ENCODE measurements at regions not wholly inside any gene's neighbourhood (a gene's known extent, or its start where the extent isn't known, plus 50 kb on each side); places are given as distances from the start of the nearest gene placed in this dataset.
A peak's percentile ranks its signal among the peaks of the same experiment; 100 is the strongest.
"Not testable (repeated sequence)": the region's sequence is repeated elsewhere in the genome, so short reads cannot be mapped to it uniquely, and the experiment has no call there.

- Histone ChIP-seq H3K27ac (no peak overlapping the region), H3K9me3 (no peaks in the 10 kb centered on the region), H3K27me3 (no peaks in the 10 kb centered on the region), H3K4me1 (no peaks in the 10 kb centered on the region), H3K4me3 (no peak overlapping the region), H3K36me3 (no peaks in the 10 kb centered on the region)
- 78 to 87% methylated on average over 4 of the region's 4 CpGs for whole genome bisulfite sequencing, 2 donors
- no peak for DNase-seq (ENCODE audit: low spot score in 2 of 2)
- TF ChIP-seq POLR2A (IDR thresholded peaks at IDR 0.05), result no peak
- TF ChIP-seq, protein P1, sequence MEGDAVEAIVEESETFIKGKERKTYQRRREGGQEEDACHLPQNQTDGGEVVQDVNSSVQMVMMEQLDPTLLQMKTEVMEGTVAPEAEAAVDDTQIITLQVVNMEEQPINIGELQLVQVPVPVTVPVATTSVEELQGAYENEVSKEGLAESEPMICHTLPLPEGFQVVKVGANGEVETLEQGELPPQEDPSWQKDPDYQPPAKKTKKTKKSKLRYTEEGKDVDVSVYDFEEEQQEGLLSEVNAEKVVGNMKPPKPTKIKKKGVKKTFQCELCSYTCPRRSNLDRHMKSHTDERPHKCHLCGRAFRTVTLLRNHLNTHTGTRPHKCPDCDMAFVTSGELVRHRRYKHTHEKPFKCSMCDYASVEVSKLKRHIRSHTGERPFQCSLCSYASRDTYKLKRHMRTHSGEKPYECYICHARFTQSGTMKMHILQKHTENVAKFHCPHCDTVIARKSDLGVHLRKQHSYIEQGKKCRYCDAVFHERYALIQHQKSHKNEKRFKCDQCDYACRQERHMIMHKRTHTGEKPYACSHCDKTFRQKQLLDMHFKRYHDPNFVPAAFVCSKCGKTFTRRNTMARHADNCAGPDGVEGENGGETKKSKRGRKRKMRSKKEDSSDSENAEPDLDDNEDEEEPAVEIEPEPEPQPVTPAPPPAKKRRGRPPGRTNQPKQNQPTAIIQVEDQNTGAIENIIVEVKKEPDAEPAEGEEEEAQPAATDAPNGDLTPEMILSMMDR (IDR thresholded peaks at IDR 0.05), result no peak
- TF ChIP-seq EP300 (IDR thresholded peaks at IDR 0.05), result no peak
Measured at GRCh38 chr11:87810486-87810885, 364.8 kb downstream of the RAB38 start.

DNA sequence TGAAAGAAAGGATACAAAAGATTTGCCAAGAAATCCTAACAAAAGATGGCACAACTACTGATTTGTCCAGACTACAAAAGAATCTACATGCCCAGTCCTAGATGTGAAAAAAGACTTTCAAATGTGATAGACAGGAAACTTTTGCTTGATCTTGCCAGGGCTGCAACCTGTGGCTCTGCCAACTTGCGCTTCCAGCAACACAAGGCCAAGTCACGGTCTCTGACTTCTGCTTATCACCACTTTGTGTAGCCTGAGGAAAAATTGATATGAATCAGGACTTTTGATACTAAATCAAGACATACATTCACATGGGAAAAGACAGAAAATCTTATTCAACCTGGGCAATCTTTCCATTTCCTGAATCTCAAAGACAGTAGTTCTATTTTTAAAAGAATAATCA lies 366.0 kb downstream of the RAB38 start:
- no peaks in the 10 kb centered on the region for H3K36me3 ChIP-seq

DNA sequence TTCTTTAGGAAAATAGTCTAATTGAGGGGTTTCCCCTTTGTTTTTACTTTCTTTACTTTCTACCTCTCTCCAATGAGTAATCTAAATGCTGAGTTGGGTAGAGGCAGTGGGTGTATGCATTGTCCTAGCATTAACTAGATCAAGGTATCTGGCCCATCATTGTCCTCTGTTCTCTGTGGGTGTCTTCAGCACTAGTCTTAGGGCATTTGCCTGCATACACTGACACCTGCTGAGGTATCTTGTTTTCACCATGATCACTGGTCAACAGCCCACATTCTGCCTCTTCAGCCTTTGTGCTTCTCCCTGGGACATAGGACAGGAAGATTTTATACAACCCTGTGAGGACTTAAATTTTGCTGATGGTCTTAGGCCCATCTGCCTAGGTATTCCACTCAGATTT lies 371.1 kb downstream of the RAB38 start:
- H3K4me3 ChIP-seq, result no peak overlapping the region
- no peaks in the 10 kb centered on the region for H3K36me3 ChIP-seq
- H3K27me3 ChIP-seq, result no peaks in the 10 kb centered on the region
- TF ChIP-seq POLR2A (IDR thresholded peaks at IDR 0.05), result no peak
- TF ChIP-seq EP300 (IDR thresholded peaks at IDR 0.05), result no peak
- TF ChIP-seq, protein P1 (IDR thresholded peaks at IDR 0.05), result no peak
- no peaks in the 10 kb centered on the region for H3K4me1 ChIP-seq
- H3K9me3 ChIP-seq, result no peaks in the 10 kb centered on the region
- H3K27ac ChIP-seq, result no peak overlapping the region
- DNase-seq (ENCODE audit: low spot score in 2 of 2), result no peak

More for the DNA sequence above, 366.0 kb downstream of the RAB38 start:
- Histone ChIP-seq H3K9me3 (no peaks in the 10 kb centered on the region), H3K27ac (no peak overlapping the region), H3K4me1 (no peaks in the 10 kb centered on the region), H3K27me3 (no peaks in the 10 kb centered on the region), H3K4me3 (no peak overlapping the region)
- no peak for DNase-seq (ENCODE audit: low spot score in 2 of 2)
- no peak for TF ChIP-seq POLR2A (IDR thresholded peaks at IDR 0.05)
- TF ChIP-seq EP300 (IDR thresholded peaks at IDR 0.05), result no peak
- TF ChIP-seq, protein P1 (IDR thresholded peaks at IDR 0.05), result no peak
- 75 to 84% methylated on average over 2 of the region's 2 CpGs for WGBS, 2 donors

GRCh38 chr11:87803748-87804147 lies 371.5 kb downstream of the RAB38 start:
- H3K27ac ChIP-seq, result no peak overlapping the region
- no peak for DNase-seq (ENCODE audit: low spot score in 2 of 2)
- TF ChIP-seq, protein P1 (IDR thresholded peaks at IDR 0.05), result no peak
- TF ChIP-seq POLR2A (IDR thresholded peaks at IDR 0.05) (no peak), EP300 (IDR thresholded peaks at IDR 0.05) (no peak)
- H3K4me3 ChIP-seq, result no peak overlapping the region
- H3K27me3 ChIP-seq, result no peaks in the 10 kb centered on the region
- H3K9me3 ChIP-seq, result no peaks in the 10 kb centered on the region
- no peaks in the 10 kb centered on the region for H3K36me3 ChIP-seq
- 64 to 70% methylated on average over 3 of the region's 3 CpGs for WGBS, 2 donors
- no peaks in the 10 kb centered on the region for H3K4me1 ChIP-seq

GRCh38 chr11:87784862-87785261 lies 390.4 kb downstream of the RAB38 start:
- DNase-seq (ENCODE audit: low spot score in 2 of 2); H3K27ac ChIP-seq; H3K4me3 ChIP-seq; H3K36me3 ChIP-seq; H3K27me3 ChIP-seq; H3K4me1 ChIP-seq: not testable (repeated sequence)
- H3K9me3 ChIP-seq, result peaks cover 0 to 14% (median 0%) of the 10 kb centered on the region in 4 donors
- WGBS, 2 donors, result 92 to 94% methylated on average over 7 of the region's 7 CpGs

- no peak for TF ChIP-seq EP300 (IDR thresholded peaks at IDR 0.05)
- no peak for TF ChIP-seq POLR2A (IDR thresholded peaks at IDR 0.05)
- TF ChIP-seq, protein P1 (IDR thresholded peaks at IDR 0.05), result no peak
- H3K4me3 ChIP-seq, result no peak overlapping the region
- H3K4me1 ChIP-seq, result no peaks in the 10 kb centered on the region
- H3K27me3 ChIP-seq, result no peaks in the 10 kb centered on the region
- no peaks in the 10 kb centered on the region for H3K36me3 ChIP-seq
- peaks cover 0 to 13% (median 0%) of the 10 kb centered on the region in 4 donors for H3K9me3 ChIP-seq
- H3K27ac ChIP-seq, result peak overlapping the region in 1 of 4 donors; percentile 13
- DNase-seq (ENCODE audit: low spot score in 2 of 2), result no peak
Measured at GRCh38 chr11:87780068-87780413, 395.2 kb downstream of the RAB38 start.

Measured in tibial nerve (tissue), 4 donors.